GM21786 (cell line): ENCODE measurements at regions not wholly inside any gene's neighbourhood (a gene's known extent, or its start where the extent isn't known, plus 50 kb on each side); places are given as distances from the start of the nearest gene placed in this dataset.

Experiments
- ATAC-seq: cut with Tn5 transposase; IDR thresholded peaks from one replicate; pipeline ENCODE4 v1.9.1; 2021; ENCODE audit not compliant: unreplicated experiment

DNA sequence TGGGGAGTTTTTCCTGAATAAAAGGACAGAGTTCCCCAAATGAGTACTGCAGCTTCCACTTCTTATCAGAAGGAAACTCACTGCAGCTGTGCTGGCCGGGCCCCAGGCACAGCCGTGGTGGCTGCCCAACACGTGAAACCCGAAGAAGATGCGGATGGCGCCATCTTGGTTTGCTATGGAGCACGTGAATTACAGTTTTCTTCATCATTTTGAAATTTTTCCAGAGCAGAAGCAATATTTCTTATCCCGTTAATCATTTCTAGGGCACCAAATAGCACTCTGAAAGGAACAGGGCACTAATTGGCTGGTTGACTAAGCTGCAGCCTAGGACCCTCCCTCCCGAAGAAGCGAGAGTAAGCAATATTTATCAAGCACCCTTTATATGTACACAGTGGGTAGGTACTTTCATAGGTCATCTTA, 63.2 kb upstream of the EPS8L3 start:
- no peak for ATAC-seq

DNA sequence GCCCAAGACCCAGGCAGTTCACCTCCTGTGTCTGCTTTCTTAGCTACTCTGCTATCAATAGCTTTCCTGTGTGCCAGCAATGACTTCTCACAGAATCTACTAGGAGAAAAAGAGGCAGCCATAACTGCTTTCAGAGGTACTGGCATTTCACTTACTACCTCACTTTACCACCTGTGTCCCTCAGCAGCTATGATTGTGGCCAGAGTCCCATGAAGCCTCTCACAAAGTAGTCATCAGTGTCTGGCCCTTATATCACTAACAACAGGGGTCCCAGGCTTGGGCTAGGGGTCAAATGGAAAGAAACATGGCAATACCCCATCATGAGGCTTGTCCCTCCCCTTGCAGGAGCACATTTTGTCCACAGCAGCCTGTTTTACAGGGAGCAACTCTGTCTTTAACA, 62.7 kb upstream of the EPS8L3 start:
- ATAC-seq, result no peak

DNA sequence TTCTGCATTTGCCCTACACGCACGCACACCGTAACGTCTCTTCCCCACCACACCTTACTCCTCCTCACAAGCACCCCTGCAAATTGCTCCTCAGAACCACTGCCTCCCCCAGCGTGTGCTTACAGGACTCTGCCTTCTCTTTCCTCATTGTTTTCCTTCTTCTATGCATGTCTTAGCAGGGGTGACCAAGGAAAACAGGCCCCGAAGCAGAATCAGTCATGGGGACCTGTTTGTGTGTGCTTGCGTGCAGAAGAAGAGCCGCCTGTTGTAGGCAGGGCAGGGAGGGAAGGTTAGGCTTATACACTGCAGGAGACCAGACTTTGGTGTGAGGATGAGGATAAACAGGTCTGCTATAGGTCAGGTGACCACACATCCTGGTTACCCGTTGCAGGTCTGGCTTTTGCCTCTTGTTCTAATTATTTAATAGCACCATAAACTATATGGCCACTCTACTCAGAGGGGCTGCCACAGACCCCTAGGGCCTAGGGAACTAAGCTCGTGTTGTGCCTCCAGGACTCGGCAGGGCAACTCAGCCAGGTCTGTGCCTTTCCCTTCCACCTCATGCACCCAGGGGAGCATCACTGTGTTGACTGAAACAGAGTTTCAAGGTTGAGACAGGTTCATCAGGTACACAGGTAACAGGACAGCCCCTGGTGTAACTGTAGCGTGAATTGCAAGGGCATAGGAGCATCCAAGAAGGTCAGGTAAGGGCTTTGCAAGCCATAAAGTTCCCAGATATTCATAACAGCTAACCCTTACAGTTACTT, 60.8 kb upstream of the EPS8L3 start:
- no peak for ATAC-seq

DNA sequence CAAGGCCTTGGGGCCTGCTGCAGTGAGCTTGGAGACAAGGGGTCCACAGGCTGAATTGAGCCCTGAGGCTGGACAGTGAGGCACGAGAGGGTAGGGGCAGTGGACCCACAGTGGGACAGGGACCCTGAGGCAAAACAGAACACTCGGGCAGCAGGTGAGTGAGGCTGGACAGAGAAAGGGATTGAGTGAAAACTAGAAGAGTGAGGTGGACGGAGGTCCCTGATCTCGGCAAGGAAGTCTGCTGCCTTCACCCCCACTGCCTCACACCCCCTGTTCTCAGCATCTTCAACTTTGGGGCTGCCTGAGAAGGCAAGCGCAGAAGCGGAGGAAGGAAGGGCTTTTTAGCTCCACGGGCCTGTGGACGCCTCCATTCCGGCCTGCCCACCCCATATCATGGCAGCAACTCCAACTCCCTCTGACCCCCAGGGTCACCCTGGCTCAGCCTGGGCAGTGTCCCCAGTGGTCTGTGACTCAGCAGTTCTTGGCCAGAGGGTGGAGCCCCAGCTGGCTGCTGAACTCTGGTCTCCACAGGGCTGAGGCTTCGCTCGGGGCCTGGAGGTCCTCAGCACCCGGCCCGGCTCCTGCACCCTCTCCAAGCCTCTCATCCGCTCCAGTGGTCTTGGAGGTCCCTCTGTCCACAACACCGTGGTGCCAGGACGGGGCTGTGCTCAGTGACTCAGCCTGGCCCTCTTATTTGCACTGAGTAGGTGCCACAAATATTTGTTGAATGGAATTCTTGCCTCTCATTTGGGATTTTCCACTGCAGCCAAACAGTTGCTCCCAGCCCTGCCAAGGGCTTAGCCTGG, 60.0 kb upstream of the EPS8L3 start:
- ATAC-seq, result no peak

DNA sequence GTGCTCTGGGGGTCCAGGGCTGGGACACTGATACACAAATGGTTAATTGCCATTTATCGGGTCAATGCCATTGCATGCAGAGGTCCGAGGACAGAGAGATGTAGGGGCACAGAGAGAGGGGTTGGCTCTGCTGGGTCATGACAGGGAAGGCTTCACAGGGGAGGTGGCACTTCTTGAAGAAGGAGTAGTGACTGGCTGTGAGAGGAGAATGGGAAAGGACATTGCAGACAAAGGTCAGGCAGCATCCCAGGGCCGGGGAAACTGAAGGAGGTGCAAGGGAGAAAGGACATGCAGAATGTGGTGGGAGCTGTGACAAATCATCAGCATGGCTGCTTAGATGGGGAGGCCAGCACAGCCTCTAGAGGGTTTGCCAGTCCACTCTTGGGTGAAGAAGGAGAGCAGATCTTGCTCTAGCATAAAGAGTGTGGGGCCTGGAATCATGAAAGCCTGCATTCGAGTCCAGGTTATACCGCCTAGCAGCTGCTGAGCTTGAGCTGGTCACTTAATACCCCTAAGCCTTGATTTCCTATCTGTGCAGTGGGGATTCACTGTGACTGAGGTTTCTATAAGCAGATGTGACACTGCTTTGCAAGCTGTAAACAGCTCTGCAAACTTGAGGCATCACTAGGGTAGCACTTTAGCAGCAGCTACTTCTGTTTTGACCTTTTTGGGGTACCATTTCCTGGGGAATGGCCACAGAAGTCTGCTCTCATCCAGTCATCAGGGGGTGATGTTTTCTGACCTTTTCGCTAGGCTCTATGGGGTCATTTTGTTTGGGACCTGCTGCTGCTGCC, 59.2 kb upstream of the EPS8L3 start:
- ATAC-seq, result no peak

DNA sequence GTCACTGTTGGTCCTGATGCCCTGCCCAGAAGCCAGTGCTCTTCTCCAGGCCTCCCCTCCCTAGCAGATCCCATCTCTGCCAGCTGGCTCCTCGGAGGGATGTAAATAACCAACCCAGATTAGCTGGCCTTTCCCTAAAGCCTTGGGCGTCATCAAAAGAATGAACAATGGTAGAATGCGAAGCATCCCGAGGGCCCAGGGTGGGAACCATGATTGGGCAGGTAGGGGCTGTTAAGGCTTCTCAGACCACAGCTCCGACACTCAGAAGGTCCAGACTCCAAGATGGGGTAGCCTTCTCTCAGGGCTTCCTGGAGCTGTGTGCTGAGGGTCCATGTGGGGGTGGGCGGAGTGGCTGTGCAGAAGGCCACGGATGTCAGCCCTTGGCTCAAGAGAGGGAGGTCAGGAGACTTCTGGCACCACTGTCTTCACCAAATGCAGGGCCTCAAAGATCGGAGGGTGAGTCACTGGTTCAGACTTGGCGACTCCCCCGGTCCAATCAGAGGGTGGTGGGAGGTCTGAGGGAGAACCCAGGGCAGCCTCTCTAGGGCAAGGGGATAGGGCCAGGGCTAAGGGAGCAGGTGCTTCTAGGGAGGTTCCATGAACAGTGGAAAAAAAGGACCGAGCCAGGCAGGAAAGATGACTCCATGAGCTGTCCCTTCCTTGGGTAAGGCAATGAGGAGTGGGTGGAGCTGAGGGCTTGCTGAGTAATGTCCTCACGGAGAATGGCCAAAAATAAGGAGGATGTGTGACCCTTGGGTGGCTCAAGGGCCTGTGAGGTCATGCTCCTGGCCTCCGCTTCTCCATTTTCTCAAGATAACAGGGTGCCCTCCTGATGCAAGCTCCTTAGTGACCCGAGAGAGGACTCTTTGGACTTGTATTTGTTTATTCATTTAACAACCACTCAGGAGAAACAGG, 58.4 kb upstream of the EPS8L3 start:
- no peak for ATAC-seq

DNA sequence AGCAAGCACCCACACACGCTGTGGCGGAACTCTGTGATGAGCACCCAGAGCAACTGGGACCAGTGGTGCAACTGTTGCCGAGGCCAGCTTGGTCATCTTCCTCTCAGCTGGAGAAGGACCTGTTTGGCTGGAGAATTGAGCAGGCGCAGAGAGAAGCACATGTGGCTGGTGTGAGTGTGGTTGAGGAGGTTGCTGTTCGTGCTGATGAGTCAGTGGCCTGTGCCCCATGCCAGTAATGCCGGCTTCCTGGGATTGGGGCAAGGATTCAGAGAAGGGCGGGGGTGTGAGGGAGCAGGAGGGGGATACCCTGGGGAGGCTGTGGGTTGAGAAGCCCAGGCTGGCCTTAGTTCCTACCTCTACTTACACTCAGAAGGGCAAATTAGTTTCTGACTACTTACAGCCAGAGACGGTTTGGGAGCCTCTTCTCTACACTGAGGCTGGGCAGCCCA, 57.5 kb upstream of the EPS8L3 start:
- ATAC-seq, result no peak

DNA sequence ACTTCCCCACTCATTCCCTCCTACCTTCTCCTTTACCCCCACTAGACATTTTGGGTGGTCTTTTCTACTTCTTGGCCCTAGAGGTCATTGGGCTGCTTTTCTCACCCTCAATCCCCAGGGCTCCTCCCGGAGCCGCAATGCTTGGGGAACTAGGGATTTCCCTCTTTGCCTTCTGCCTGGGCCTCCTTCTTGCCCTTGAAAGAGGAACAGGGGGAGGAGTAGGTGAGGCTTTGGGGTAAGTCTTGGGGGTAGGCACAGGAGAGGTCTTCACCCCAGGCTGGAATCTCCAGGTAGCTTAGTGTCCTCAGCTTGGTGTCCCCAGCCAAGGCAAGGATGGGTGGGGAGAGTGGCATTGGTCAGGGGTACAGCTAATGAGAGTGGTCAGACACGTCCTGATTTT, 56.2 kb upstream of the EPS8L3 start:
- ATAC-seq, result no peak

DNA sequence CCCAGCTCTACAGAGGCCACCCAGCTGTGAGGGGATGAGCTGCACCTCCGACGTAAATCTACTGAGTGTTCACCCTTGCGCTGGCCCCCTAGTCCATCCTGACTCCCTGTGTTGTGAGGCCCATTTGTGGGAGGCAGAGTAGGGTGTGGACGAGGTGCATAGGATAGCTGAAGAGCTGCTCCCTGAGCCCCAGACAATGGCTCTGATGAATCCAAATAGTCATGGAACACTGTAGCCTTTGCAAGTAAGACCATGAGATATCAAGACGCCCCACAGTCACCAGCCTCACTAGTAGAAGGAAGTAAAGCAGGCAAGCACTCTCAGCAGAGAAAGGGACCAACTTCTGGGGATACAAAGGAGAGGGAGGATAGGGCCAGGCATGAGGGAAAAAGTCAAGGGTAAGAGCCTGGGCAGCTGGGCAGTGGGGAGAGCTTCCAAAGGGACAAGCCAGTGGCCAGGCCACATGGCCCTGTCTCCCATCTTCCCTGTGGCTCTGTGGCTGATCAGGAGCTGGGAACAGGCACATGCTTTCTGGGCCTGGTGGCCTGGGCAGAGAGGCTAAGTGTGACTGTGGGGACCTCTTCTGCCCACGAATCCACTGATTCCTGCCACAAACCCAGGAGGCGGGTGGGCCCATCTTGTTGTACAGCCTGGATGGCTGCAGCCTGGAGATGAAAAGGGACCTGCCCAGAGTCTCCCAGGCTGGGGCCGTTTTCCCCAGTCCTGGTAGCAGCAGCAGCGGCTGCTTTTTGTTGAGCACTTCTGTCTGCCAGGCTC, 55.5 kb upstream of the EPS8L3 start:
- ATAC-seq, result no peak

DNA sequence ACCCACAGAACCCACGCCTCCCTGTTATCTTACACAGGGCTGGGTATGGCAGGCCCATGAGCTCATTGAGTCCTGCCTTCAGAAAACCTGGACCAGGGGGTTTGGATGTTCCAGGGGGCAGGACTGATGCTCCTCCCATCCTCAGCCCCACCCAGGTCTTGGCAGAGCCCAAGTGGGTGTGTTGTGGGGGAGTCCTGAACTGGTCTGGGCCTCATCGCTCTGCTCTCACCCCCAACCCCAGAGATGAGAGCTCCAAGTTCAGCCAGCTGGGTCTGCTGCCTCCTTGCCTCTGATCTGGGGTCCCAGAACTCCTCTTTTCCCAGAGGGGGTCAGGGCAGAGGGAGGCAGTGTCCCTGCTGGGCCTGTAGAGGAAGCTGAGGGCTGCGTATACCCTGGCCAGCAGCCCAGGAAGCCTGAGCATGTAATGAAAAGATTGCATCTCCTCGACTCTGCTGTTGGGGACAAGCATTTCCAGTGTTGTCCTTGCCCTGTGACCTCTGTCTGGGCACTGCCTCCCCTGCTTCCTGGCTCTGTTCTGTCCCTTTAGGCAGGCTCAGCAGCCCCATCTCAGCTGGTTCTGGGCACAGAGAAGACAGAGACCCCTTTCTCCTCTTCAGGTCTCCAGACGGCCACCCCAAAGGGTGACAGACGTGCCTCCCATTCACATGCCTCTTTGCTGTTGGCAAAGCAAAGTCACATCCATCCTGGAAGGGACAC, 54.7 kb upstream of the EPS8L3 start:
- no peak for ATAC-seq

DNA sequence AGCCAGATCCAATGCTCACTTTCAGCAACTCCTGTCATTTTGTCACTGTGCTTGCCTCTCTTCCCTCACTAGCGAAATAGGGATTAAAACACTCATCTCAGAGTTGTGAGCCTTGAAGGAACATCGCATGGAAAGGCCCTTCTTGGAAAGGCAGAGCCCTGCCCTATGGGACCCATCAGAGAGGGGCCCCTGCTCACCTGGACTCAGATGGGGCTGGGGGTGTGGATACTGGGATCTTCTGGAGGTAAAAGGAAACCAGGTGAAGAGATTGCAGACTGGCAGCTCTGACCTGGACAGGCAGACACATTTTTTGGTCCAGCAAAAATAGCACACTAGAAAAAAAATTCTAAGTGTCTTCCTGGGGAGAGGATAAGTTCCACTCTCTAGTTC, 54.2 kb upstream of the EPS8L3 start:
- no peak for ATAC-seq

DNA sequence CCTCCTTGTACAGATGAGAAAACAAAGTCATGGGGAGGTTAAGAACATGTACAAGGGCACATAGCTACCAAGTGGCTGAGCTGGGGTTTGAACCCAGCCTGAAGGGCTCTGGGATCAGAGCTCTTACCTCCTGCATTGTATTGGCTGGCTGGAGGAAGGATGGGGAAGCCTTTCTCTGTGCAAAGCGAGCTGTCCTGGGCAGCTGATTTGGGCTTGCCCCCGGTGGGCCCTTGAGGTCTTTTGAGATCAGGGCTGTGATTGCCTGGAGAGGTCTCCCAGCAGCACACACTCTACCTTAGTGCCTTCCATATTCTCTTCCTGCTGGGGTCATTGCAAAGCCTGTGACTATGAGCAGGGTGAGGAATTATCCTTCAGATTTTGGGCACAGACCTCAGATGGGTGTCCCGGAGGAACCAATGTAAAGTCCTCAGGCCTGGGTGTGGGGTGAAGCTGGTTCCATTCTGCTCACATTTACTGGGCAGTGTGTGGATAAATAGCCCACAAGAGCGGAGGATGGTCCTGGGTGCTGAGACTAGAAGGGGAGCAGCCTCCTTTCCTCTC, 53.3 kb upstream of the EPS8L3 start:
- ATAC-seq, result no peak

DNA sequence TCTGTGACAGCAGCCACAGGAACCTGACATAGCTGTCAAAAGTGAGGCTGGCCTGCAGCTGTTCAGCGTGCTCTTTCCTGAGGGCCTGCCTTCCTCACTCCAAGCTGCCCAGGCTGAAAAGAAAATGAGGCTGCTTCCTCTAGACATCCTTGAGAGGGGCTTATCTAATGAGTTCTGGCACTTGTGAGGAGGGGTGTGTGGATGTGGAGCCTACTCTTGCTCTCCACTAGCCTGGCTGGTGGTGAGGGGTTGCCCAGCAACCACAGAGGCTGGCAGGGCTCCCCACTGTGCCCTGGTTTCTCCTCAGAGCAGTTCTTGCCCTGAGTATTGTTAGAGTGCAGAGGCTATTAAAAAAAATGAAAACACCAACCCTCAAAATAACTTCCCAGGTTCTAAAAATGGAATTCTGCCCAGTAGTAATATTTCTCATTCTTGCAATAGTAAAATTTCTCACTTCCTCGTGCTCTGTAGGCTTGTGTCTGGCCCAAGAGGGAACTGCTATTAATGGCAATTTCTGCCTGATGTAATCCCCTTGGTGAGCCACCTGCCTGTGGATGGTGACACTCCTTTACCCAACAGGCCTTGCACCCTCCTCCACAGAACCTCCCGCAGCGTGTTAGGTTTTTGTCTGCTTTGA, 52.6 kb upstream of the EPS8L3 start:
- ATAC-seq, result peak; percentile 87

DNA sequence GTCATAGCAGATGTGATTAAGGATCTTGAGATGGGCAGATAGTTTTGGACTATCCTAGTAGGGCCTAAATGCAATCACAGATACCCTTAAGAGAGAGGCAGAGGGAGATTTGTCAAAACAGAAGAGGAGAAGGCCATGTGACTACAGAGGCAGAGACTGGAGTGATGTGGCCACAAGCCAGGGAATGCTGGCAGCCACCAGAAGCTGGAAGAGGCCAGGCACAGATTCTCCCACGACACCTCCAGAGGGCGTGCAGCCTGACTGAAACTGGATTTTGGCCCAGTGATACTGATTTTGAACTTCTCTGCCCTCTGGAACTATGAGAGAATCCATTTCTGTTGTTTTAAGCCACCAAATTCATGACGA, 52.1 kb upstream of the EPS8L3 start:
- no peak for ATAC-seq

DNA sequence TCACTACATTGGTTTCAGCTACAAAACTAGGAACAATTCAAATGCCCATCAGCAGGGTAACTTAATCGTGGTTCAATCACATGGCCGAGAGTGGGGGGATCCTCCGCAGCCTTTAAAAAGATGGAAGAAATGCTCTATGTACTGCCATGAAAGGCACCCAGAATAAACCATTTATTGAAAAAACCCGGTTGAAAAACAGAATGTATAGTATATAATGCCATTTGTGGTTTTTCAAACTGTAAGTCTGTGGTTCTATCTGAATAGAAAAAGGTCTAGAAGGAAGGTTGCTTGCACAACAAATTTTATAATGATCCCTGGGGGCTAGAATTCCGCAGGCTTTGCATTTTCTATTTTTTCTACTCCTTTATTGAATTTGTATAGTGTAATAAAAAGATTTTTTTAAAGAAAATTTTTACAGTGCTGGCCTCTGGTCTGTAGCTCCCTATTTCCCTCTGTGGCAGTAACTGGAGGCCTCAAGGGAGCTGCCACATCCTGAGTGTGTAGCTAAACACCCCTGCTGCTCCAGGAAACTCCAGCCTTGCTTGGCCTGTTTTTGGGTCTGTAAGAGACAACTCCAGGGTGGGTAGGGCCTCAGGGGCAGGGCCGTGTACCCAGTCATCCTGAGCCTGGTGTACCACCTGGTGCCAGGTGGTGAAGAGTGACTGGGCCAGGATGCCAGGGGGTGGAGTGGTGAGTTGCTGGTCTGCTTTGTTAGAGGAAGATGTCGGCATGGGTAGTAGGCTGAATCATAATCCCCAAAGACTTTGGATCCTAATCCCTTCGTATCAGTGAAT, 51.5 kb upstream of the EPS8L3 start:
- ATAC-seq, result no peak

DNA sequence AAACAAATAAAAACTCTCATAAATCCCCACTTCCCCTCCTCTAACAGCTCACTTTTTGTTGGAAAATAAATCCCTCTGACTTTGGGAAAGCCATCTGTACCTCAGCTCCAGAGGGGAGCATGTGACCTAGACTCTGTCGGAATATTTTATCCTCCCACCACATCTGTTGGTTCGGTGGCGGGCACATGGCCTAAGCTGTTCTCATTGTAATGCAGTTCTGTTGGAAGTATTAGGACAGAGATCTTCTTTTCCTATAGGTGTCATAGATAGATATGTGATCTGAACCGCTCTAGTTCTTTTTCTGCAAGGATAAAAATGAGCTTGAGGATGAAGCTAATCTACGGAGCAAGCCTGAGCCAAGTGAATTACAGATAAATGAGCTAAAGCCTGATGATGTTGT, 50.5 kb upstream of the EPS8L3 start:
- no peak for ATAC-seq
